Right forelimb (tissue), 1 donor: ENCODE measurements at regions not wholly inside any gene's neighbourhood (a gene's known extent, or its start where the extent isn't known, plus 50 kb on each side); places are given as distances from the start of the nearest gene placed in this dataset.

Experiments
- DNase-seq: peaks from one replicate; pipeline ENCODE4 v3.0.0-alpha.2; 2018

DNA sequence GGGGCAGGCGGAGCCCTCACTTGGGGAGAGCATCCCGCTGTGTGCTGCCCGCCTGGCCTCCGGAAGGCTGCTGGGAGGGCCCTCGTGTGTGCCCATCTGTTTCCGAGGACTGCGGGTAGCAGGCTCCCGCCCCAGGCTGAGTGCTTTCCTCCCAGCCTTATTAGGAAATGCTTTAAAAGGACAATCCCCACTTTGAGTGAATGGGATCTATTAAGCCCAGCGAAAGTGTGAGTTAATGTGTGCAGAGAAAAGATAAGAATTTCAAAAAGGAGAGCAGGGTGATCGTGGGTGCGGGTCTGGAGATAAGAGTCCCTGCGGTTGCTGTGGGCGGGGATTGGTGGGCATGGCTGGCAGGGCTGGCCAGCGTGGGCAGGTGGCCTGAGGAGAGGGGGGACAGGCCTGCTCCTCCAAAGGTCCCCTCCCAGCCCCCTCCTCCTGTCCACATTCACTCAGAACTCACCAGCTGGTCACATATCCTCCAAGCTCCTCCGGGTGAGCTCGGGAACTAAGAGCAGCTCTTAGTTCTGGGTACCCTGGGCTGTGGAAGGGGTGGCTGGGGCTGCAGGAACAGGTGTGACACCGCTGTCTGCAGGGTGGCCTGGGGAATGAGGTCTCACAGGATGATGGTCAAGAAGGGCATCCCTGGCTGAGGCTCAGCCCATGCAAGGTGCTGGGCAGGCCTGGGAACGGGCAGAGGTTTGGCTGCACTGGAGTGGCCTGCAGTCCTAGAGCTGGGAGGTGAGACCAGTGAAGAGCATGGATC, 1260.3 kb downstream of the BRD1 start:
- no peak for DNase-seq

DNA sequence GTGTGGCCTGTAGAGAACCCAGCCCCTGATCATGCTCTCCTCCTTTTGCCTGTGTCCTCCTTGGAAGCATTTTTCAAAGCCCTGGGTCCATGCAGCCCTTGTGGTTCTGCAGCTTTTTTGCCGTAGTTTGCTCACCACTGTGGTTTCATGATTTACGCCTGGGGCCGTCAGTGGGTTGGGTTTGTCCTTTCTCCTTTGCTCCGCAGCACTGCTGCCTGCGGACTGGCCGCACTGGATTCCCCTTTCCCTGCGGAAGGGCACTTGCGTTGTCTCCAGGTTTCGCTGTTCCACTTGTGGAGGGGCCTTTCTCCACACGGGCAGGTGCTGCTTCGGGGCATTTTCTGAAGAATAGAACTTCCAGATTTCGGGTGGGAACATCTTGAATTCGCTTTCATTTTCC, 1260.9 kb downstream of the BRD1 start:
- no peak for DNase-seq

- DNase-seq = no peak
These were observed 1261.7 kb downstream of the BRD1 start for GRCh38 chr22:48565901-48566501.

DNA sequence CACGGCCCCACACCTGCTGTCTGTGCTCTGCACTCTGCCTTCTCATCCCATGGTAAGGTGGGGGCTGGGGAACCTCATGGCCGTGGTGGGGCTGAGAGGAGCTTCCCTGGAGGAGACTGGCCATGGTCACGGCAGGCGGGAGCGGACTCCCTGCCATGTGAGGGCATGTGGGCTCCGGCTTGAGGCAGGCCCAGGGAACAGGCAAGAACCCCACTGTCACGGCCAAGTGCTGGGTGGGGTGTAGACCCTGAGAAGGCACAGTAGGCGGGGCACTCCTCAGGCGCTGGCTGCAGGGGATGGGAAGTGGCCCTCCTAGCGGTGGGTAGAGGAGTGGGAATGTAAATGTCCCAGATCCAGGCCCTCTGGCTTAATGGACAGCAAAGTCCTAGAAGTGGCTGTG, 1262.7 kb downstream of the BRD1 start:
- DNase-seq = no peak

- no peak for DNase-seq
These were observed 1263.7 kb downstream of the BRD1 start for GRCh38 chr22:48563966-48564330.

GRCh38 chr22:48563118-48563965, 1264.3 kb downstream of the BRD1 start:
- no peak for DNase-seq

DNA sequence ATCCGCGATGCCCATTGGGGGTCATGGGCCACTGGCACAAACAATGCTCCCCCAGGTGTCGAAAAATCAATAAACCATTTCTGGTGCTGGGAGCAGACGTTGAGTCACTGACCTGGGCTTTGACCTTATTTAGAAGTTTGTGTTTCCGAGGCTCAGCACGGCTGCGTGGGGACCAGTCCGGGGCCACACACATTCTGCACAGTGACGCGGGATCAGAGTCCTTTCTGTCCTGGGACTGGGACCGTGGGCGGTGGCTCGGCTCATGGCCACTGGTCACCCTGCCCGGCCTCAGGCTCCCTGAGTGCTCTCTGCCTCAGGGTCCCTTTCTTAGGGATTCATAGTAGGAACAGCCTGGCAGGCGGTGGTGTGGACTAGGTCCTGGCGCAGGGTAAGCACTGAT, 1266.0 kb downstream of the BRD1 start:
- DNase-seq = no peak

GRCh38 chr22:48560836-48561235, 1266.8 kb downstream of the BRD1 start:
- no peak for DNase-seq

GRCh38 chr22:48560389-48560751, 1267.3 kb downstream of the BRD1 start:
- DNase-seq = no peak

DNA sequence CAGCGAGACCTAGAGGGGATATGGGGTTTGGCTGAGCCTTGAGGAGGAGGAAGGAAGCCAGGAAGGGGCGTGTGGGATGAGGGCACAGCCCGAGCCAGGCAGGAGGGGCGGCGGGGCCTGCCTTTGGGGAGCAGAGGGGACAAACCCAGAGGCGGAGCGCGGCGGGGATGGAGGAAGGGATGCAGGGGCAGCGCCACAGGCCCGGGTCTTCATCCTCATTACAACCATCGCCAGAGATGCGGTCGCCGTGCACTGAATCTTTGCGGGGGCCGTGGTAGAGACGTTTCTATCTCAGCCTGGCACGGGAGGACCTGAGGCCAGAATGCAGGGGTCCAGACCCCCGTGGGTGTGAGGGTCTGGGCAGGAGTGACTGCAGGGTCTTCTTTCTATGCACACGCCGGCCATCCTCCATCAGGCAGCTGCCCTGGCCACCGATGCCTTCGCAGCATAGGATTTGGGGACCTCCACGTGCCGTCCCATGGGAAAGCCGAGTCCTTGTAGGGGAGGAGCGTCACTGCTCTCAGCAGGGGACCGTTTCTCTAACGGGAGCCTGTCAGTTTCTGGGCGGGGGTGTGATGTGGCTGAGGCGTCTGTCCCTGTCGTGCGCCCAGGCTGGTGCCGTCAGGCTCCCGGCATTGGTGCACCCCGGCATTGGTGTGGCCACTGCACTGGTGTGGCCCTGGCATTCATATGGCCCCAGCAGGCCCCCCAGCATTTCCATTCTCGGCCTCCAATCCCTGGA, 1267.9 kb downstream of the BRD1 start:
- no peak for DNase-seq

DNA sequence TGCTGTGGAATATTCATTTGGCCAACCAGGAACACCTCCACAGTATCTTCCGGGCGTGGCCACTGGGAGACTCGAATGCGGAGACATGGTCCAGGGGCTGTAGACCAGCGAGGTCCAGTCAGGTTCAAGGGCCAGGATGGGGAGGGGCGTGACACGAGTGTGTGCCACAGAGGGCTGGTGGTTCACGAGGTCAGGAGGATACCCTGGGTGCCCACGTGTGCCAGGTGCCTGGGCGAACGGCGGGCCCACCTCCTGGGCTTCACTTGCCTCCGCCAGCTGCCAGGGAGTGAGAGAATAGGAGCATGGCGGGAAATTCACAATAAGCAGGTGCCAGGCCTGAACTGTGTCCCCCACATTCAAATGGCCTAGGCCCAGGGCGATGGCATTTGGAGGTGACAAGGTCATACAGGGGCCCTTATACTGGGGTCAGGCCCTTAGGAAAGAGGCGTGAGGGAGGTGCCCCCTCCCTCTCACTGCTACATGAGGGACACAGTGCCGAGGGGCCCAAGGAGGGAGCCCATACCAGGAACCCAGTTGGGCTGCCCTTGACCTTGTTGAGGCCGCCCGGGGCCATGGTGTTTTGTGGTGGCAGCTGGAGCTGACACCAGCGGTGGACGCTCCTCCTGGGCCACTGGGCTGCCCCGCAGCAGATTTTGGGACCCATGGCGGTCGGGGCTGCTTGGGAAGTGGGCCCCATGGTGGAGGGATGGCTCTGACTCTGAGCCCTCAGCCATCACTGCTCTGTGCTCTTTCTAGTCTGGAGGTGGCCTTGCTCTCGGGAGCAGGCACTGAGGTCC, 1268.9 kb downstream of the BRD1 start:
- no peak for DNase-seq

- DNase-seq = no peak
These were observed 1269.7 kb downstream of the BRD1 start for GRCh38 chr22:48558016-48558415.

DNA sequence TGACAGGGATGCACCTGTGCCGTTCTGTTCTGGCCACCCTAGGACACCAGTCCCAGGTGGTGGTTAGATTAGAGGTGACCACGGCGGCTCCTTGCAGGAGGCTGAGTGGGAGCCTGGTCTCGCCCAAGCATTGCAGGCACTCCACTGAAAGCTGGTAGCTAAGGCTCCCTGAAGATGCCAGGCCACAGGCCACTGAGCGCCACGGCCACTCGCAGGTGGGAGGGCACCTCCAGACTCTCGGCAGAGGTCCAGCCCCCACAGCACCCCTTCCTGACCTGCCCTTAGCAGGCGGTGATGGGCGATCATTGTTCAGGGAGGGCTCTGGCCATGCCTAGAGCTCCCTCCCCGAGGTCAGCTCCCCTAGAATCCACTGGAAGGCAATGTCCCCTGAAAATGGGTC, 1270.2 kb downstream of the BRD1 start:
- DNase-seq = no peak

DNA sequence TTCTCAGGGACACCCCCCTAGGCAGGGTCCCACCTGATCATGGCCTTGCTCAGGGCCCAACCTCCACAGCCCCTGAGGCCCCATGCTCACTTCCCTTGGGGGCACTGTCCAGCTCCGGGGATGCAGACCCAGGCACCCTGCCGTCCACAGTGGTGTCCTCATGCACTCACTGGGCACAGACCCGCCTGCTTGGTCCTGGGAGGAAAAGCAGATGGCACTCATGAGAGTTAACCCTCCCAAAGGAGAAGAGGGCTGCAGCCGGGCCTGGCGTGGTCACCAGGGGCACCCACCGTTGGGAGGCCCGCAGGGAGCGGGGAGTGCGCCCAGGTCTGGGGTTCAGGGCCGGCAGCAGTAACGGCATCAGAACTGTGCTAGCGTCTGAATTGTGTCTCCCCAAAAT, 1270.9 kb downstream of the BRD1 start:
- DNase-seq = no peak

DNA sequence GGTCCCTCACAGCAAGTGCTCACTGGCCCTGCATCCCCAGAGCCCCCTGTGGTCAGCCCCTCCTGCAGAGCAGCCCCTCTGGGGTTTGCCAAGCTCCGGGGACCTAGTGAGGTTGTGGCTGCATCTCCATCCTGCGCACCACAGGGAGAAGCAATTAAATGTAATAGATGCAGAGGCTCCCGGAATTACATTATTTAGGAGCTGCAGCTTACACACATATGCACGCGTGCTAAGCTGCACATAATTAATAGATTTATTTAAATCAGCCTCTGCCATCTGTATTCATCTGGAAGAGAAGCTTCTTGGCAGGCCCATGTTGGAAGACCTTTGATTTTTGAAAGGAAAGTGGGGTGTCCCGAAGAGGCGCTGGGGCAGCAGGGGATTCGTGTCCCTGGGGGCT, 1271.5 kb downstream of the BRD1 start:
- no peak for DNase-seq

- no peak for DNase-seq
These were observed 1272.1 kb downstream of the BRD1 start for GRCh38 chr22:48555606-48556005.

DNA sequence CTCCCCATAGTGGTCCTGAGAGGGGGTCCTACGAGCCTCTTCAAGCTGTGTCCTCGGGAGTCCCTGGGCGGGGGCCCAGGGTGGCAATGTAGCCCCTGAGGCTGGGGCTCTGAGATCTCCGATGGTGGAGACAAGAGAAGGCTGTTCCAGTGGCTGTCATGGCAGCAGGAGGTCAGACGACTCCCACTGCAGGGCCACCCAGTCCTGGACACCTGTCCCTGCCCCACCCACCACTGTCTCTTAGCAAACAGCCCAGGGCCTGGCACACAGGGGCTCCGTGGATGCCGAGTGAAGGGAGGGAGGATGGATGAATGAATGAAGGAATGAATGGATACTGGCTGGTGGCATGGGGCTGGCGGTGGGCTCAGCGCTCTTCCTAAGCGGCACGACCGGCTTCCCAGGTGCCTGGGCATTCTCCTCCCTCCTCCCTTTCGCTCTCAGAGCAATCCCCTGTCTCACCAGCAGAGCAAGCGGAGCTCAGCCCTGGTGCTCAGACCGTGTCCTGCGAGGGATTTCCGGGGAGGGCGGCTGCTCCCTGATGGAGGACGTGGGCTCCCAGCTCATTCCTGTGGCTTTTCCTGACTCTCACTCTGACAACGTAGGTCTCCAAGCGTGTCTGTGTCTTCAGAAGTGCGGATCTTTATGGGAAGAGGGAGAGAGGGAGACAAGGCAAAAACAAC, 1272.6 kb downstream of the BRD1 start:
- no peak for DNase-seq

GRCh38 chr22:48553694-48554308, 1273.9 kb downstream of the BRD1 start:
- no peak for DNase-seq

- no peak for DNase-seq
These were observed 1274.6 kb downstream of the BRD1 start for GRCh38 chr22:48553119-48553518.

- DNase-seq = no peak
These were observed 1275.9 kb downstream of the BRD1 start for GRCh38 chr22:48551716-48552268.

DNA sequence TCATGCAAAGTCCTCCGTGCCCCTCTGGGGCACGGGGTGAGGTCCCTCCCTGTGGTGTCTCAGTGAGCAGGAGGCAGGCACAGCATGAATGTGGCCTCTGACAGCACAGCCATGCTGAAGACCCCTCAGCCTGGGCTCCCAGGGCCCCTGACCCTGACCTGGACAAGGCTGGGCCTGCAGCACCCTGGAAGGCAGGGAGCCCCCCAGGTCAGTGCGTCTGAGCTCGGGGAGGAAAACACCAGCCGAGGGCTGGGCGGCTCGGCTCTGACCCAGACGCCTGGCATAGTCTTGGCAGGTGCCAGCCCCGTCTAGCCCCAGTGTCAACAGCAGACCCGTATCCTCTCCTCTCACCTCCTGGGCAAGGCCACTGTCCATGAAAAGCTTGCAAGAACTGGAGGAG, 1276.6 kb downstream of the BRD1 start:
- DNase-seq = no peak
